ENCODE measurements at regions not wholly inside any gene's neighbourhood (a gene's known extent, or its start where the extent isn't known, plus 50 kb on each side); places are given as distances from the start of the nearest gene placed in this dataset.

DNA sequence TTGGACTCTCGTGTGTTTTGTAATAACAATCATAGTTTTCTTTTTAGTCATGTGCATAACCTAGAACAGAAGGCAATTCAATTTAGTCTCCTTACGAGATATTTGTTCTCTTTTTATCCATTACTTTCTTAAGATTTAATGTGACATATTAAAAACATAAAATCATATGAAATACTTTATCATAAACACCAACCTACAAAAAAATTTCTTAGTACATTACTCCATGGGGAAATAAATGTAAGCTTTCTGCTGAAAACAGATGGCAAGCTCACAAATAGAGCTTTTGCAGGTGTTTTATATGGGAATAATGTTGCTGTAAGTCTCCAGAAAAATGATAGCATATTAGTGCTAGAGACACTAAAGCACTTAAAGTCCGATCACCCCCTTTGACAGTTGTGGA lies 1035.2 kb upstream of the ARRDC3 start:
- Histone ChIP-seq H3K4me3 (ENCODE audit: low read length) (no peak overlapping the region), H3K9me3 (ENCODE audit: low read length) (no peaks in the 10 kb centered on the region), H4K20me1 (ENCODE audit: insufficient read depth) (no peaks in the 10 kb centered on the region), H3K9me2 (ENCODE audit: insufficient read depth, low read length) (no peaks in the 10 kb centered on the region), H3K36me3 (ENCODE audit: insufficient read depth, low read length) (no peaks in the 10 kb centered on the region), H3K4me2 (ENCODE audit: low read length) (no peak overlapping the region), H3K27me3 (ENCODE audit: insufficient read depth, low read depth, low read length) (no peaks in the 10 kb centered on the region), H3K27ac (ENCODE audit: low read length) (no peak overlapping the region), H3K9ac (ENCODE audit: low read length) (no peak overlapping the region), H3K79me2 (replicated peaks; ENCODE audit: insufficient read depth, low read length) (no peaks in the 10 kb centered on the region), H3F3A (ENCODE audit: insufficient read depth, low read length, poor library complexity, severe bottlenecking) (no peaks in the 10 kb centered on the region), H2AFZ (ENCODE audit: low read depth, low read length) (no peak overlapping the region)
- TF ChIP-seq, protein P1, sequence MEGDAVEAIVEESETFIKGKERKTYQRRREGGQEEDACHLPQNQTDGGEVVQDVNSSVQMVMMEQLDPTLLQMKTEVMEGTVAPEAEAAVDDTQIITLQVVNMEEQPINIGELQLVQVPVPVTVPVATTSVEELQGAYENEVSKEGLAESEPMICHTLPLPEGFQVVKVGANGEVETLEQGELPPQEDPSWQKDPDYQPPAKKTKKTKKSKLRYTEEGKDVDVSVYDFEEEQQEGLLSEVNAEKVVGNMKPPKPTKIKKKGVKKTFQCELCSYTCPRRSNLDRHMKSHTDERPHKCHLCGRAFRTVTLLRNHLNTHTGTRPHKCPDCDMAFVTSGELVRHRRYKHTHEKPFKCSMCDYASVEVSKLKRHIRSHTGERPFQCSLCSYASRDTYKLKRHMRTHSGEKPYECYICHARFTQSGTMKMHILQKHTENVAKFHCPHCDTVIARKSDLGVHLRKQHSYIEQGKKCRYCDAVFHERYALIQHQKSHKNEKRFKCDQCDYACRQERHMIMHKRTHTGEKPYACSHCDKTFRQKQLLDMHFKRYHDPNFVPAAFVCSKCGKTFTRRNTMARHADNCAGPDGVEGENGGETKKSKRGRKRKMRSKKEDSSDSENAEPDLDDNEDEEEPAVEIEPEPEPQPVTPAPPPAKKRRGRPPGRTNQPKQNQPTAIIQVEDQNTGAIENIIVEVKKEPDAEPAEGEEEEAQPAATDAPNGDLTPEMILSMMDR (IDR thresholded peaks at IDR 0.05; ENCODE audit: poor library complexity, severe bottlenecking): no peak
- TF ChIP-seq MXI1 (conservative IDR thresholded peaks at IDR 0.05; ENCODE audit: poor library complexity, severe bottlenecking) (no peak), POLR2AphosphoS5 (IDR thresholded peaks at IDR 0.05) (no peak), TAF1 (IDR thresholded peaks at IDR 0.05; ENCODE audit: low read depth) (no peak), SMC3 (conservative IDR thresholded peaks at IDR 0.05; ENCODE audit: poor library complexity) (no peak)

DNA sequence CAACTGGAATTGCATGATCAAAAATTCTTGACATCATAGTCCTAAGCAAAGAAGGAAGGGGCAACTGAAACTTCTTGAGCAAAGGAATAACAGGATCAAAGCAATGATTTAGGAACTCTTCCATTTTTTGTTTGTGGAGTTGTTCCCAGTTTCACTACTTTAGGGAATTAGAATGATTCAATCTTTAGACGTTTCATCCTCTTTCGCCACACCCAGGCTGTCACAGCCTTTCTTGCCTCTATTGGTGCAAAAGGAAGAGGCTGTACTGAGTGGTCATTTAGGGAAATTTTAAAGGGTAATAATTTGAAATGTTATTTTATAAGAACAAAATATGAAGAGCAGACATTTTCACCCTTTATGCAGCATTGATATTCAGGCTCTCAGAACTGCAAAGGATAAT lies 1026.0 kb upstream of the ARRDC3 start:
- H3K9me2 ChIP-seq (ENCODE audit: insufficient read depth, low read length): no peaks in the 10 kb centered on the region
- no peaks in the 10 kb centered on the region for H3K79me2 ChIP-seq (replicated peaks; ENCODE audit: insufficient read depth, low read length)
- H3K4me3 ChIP-seq (ENCODE audit: low read length): no peak overlapping the region
- TF ChIP-seq POLR2AphosphoS5 (IDR thresholded peaks at IDR 0.05) (no peak), MXI1 (conservative IDR thresholded peaks at IDR 0.05; ENCODE audit: poor library complexity, severe bottlenecking) (no peak), RAD21 (conservative IDR thresholded peaks at IDR 0.05) (no peak), TAF1 (IDR thresholded peaks at IDR 0.05; ENCODE audit: low read depth) (no peak), EP300 (conservative IDR thresholded peaks at IDR 0.05; ENCODE audit: poor library complexity, severe bottlenecking) (no peak), SMC3 (conservative IDR thresholded peaks at IDR 0.05; ENCODE audit: poor library complexity) (no peak), EZH2 (IDR thresholded peaks at IDR 0.05; ENCODE audit: borderline replicate concordance, insufficient read depth, low read length, poor library complexity, severe bottlenecking) (no peak)
- TF ChIP-seq, protein P1 (IDR thresholded peaks at IDR 0.05; ENCODE audit: poor library complexity, severe bottlenecking): no peak
- TF ChIP-seq, protein P2, sequence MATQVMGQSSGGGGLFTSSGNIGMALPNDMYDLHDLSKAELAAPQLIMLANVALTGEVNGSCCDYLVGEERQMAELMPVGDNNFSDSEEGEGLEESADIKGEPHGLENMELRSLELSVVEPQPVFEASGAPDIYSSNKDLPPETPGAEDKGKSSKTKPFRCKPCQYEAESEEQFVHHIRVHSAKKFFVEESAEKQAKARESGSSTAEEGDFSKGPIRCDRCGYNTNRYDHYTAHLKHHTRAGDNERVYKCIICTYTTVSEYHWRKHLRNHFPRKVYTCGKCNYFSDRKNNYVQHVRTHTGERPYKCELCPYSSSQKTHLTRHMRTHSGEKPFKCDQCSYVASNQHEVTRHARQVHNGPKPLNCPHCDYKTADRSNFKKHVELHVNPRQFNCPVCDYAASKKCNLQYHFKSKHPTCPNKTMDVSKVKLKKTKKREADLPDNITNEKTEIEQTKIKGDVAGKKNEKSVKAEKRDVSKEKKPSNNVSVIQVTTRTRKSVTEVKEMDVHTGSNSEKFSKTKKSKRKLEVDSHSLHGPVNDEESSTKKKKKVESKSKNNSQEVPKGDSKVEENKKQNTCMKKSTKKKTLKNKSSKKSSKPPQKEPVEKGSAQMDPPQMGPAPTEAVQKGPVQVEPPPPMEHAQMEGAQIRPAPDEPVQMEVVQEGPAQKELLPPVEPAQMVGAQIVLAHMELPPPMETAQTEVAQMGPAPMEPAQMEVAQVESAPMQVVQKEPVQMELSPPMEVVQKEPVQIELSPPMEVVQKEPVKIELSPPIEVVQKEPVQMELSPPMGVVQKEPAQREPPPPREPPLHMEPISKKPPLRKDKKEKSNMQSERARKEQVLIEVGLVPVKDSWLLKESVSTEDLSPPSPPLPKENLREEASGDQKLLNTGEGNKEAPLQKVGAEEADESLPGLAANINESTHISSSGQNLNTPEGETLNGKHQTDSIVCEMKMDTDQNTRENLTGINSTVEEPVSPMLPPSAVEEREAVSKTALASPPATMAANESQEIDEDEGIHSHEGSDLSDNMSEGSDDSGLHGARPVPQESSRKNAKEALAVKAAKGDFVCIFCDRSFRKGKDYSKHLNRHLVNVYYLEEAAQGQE (IDR thresholded peaks at IDR 0.05; ENCODE audit: borderline replicate concordance): no peak
- H3K4me2 ChIP-seq (ENCODE audit: low read length): no peak overlapping the region
- H3K27ac ChIP-seq (ENCODE audit: low read length): no peak overlapping the region
- no peaks in the 10 kb centered on the region for H3K36me3 ChIP-seq (ENCODE audit: insufficient read depth, low read length)
- no peak overlapping the region for H3K9ac ChIP-seq (ENCODE audit: low read length)
- no peaks in the 10 kb centered on the region for H3F3A ChIP-seq (ENCODE audit: insufficient read depth, low read length, poor library complexity, severe bottlenecking)
- H3K9me3 ChIP-seq (ENCODE audit: low read length): no peaks in the 10 kb centered on the region
- no peaks in the 10 kb centered on the region for H3K27me3 ChIP-seq (ENCODE audit: insufficient read depth, low read depth, low read length)
- no peaks in the 10 kb centered on the region for H4K20me1 ChIP-seq (ENCODE audit: insufficient read depth)
- no peak overlapping the region for H2AFZ ChIP-seq (ENCODE audit: low read depth, low read length)
